Smooth muscle cell (in vitro differentiated cells): ENCODE measurements at regions not wholly inside any gene's neighbourhood (a gene's known extent, or its start where the extent isn't known, plus 50 kb on each side); places are given as distances from the start of the nearest gene placed in this dataset.

Experiments
- DNase-seq: peaks from one replicate; lab custom pipeline; 2025; ENCODE audit not compliant: unreplicated experiment; lab: John Stamatoyannopoulos, UW
- H2AFZ ChIP-seq: fragments of 200-600 bp; sonication (generic); 2 replicates; pipeline ENCODE4 v1.6.0; 2016; ENCODE audit warnings: antibody characterized with exemption, low read depth, mild to moderate bottlenecking
- H3F3A ChIP-seq: fragments of 200-600 bp; sonication (generic); 2 replicates; pipeline ENCODE4 v1.6.0; 2017; ENCODE audit warnings: antibody characterized with exemption, low read depth
- H3K27ac ChIP-seq: fragments of 200-600 bp; sonication (generic); 2 replicates; pipeline ENCODE4 v1.5.1; 2016; ENCODE audit warnings: low read depth, mild to moderate bottlenecking
- H3K27me3 ChIP-seq: fragments of 200-600 bp; sonication (generic); 2 replicates; pipeline ENCODE4 v1.6.1; 2016; ENCODE audit warnings: low read depth, mild to moderate bottlenecking
- H3K36me3 ChIP-seq: fragments of 200-600 bp; sonication (generic); 2 replicates; pipeline ENCODE4 v1.5.1; 2016; ENCODE audit warnings: low read depth
- H3K4me1 ChIP-seq: fragments of 200-600 bp; sonication (generic); 2 replicates; pipeline ENCODE4 v1.5.1; 2016; ENCODE audit warnings: low read depth
- H3K4me2 ChIP-seq: fragments of 200-600 bp; sonication (generic); 2 replicates; pipeline ENCODE4 v1.6.0; 2016; ENCODE audit warnings: mild to moderate bottlenecking
- H3K4me3 ChIP-seq: fragments of 200-600 bp; sonication (generic); 2 replicates; pipeline ENCODE4 v1.5.1; 2016; ENCODE audit warnings: mild to moderate bottlenecking
- H3K79me2 ChIP-seq: fragments of 200-600 bp; sonication (generic); 2 replicates; pipeline ENCODE4 v1.6.0; 2016; ENCODE audit warnings: low read depth, mild to moderate bottlenecking
- H3K9ac ChIP-seq: fragments of 200-600 bp; sonication (generic); 2 replicates; pipeline ENCODE4 v1.6.0; 2016; ENCODE audit warnings: low read depth
- H3K9me3 ChIP-seq: fragments of 200-600 bp; sonication (generic); replicated peaks from 2 replicates; pipeline ENCODE4 v1.5.1; 2016; ENCODE audit warnings: low read depth
- H4K20me1 ChIP-seq: fragments of 200-600 bp; sonication (generic); 2 replicates; pipeline ENCODE4 v1.6.0; 2016; ENCODE audit warnings: low read depth
- WGBS: methylation state at CpG from one replicate; pipeline ENCODE4 v1.1.7; 2016; ENCODE audit warnings: low lambda C conversion rate; 5-methylcytosine and 5-hydroxymethylcytosine counted together
- TF ChIP-seq, protein P1 (sequence below): fragments of 200-600 bp; sonication (generic); IDR thresholded peaks from 2 replicates; pipeline ENCODE4 v1.5.1; 2017; ENCODE audit warnings: borderline replicate concordance, mild to moderate bottlenecking, antibody characterized with exemption; ENCODE audit not compliant: insufficient read depth, poor library complexity, severe bottlenecking

DNA sequence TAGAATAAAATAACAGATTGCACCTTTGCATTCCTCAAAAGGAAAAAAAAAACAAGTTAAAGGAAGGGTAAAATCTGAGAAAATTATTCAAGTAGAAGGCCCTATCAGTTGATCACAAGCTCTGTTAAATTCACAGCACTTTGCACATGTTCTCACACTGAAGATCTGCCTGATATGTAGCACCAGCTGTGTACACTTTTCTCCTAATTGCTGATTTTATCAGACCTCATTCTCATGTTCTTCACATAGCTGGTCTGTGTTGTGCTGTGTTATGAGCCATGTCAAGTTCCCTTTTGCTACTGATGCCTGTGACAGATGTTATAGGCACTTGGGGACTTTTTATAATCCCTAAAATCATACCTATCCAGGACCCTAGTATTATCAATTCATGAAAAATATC is 390.4 kb upstream of the PRR16 start:
- TF ChIP-seq, protein P1, sequence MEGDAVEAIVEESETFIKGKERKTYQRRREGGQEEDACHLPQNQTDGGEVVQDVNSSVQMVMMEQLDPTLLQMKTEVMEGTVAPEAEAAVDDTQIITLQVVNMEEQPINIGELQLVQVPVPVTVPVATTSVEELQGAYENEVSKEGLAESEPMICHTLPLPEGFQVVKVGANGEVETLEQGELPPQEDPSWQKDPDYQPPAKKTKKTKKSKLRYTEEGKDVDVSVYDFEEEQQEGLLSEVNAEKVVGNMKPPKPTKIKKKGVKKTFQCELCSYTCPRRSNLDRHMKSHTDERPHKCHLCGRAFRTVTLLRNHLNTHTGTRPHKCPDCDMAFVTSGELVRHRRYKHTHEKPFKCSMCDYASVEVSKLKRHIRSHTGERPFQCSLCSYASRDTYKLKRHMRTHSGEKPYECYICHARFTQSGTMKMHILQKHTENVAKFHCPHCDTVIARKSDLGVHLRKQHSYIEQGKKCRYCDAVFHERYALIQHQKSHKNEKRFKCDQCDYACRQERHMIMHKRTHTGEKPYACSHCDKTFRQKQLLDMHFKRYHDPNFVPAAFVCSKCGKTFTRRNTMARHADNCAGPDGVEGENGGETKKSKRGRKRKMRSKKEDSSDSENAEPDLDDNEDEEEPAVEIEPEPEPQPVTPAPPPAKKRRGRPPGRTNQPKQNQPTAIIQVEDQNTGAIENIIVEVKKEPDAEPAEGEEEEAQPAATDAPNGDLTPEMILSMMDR = no peak
- Histone ChIP-seq H2AFZ (no peak overlapping the region), H3K36me3 (no peaks in the 10 kb centered on the region), H3K9me3 (no peaks in the 10 kb centered on the region), H3K4me3 (no peak overlapping the region), H3K9ac (no peak overlapping the region), H3F3A (no peaks in the 10 kb centered on the region), H3K4me1 (no peaks in the 10 kb centered on the region), H3K4me2 (no peak overlapping the region), H3K27me3 (no peaks in the 10 kb centered on the region), H3K79me2 (no peaks in the 10 kb centered on the region), H4K20me1 (no peaks in the 10 kb centered on the region), H3K27ac (no peak overlapping the region)
- no peak for DNase-seq

DNA sequence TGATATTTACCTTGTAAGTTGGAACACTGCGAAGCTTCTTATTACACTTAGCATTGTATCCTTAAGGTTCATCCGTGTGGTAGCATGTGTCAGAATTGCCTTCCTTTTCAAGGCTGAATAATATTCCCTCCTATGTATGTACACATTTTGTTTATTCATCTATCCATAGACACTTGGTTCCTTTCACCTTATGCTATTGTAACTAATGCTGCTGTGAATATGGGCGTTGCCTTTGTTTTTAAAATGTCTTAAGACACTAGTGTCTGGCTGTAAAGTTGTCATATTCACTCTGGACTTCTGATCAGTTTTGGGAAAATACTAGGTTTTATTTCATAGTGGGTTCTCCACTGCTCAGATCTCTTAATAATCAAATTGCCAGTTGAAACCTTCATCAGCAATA is 383.3 kb upstream of the PRR16 start:
- Histone ChIP-seq H3K9me3 (no peaks in the 10 kb centered on the region), H3K9ac (no peak overlapping the region), H3K27me3 (no peaks in the 10 kb centered on the region), H3K4me3 (no peak overlapping the region), H2AFZ (no peak overlapping the region), H4K20me1 (no peaks in the 10 kb centered on the region), H3K79me2 (no peaks in the 10 kb centered on the region), H3K27ac (no peak overlapping the region), H3F3A (no peaks in the 10 kb centered on the region), H3K4me1 (no peaks in the 10 kb centered on the region), H3K4me2 (no peak overlapping the region), H3K36me3 (no peaks in the 10 kb centered on the region)
- TF ChIP-seq, protein P1 = no peak
- WGBS = 76% methylated on average over 3 of the region's 3 CpGs
- no peak for DNase-seq

DNA sequence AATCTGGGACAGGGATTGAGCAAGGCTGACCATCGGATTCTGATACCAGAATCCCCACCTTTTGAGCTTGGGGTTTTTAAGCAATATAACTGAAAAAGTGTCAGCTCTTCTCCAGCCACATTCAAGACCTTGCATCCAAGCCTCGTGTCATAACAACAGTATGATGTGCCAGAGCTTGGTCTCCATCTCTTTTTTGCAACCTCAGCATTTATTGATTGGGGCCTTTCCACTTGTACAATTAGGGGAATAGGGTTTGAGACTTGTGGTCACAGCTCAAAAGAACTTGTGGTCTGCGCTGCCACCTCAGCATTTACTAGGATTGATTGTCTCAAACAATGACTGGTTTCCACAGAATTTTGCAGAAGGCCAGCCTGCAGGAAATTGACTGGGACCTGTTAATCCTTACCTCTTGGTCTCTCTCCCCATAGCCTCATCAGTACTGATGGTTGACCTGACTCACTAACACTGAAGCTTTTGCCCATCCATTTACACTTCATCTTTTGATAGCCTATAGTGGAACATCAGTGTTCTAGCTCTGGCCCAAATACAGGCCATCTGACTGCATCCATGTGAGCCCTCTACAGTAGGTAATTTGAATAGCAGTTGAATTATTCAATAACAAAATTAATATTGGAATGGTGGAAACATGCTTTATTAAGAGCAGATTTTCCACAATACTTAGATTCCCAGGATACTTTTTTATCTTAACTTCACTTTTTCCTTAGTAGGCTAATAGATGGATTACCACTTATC is 381.6 kb upstream of the PRR16 start:
- no peak overlapping the region for H2AFZ ChIP-seq
- H3K27ac ChIP-seq = no peak overlapping the region
- no peaks in the 10 kb centered on the region for H4K20me1 ChIP-seq
- no peak overlapping the region for H3K4me2 ChIP-seq
- WGBS = 97% methylated on average over 3 of the region's 3 CpGs
- no peaks in the 10 kb centered on the region for H3K4me1 ChIP-seq
- TF ChIP-seq, protein P1 = no peak
- no peaks in the 10 kb centered on the region for H3K9me3 ChIP-seq
- H3K27me3 ChIP-seq = no peaks in the 10 kb centered on the region
- DNase-seq = no peak
- H3K9ac ChIP-seq = no peak overlapping the region
- H3K4me3 ChIP-seq = no peak overlapping the region
- no peaks in the 10 kb centered on the region for H3K36me3 ChIP-seq
- H3K79me2 ChIP-seq = no peaks in the 10 kb centered on the region
- H3F3A ChIP-seq = no peaks in the 10 kb centered on the region

DNA sequence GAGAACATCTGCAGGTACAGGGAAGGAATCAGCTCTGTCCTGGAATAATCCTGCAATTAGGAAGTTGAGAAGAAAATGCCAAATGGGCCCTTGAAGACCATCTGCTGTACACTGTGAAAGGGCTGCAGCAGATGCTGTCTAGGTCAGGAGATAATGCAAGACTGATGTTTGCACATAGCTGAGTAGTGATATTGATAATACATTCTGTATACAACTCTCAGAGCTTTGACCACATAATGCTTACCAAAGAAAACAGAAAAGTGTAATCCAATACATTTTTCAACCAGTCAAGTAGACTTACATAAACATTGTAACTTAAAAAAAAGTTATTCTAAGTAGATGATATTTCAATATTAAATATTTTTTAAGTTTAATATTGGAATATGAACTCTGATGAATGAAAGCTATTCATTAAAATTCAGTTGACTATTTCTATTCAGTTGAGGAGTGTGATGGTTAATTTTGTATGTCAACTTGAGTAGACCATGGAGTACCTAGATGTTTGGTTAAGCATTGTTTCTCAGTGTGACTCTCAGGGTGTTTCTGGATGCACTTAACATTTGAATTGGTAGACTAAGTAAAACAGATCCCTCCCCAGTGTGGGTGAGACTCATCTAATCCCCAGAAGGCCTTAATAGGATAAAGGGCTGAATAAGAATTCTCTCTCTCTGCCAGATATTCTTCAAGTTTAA is 380.1 kb upstream of the PRR16 start:
- Histone ChIP-seq H3K4me1 (no peaks in the 10 kb centered on the region), H2AFZ (no peak overlapping the region), H3K9ac (no peak overlapping the region), H4K20me1 (no peaks in the 10 kb centered on the region), H3K9me3 (no peaks in the 10 kb centered on the region), H3K4me2 (no peak overlapping the region), H3F3A (no peaks in the 10 kb centered on the region), H3K27me3 (no peaks in the 10 kb centered on the region), H3K79me2 (no peaks in the 10 kb centered on the region), H3K36me3 (no peaks in the 10 kb centered on the region), H3K4me3 (no peak overlapping the region), H3K27ac (no peak overlapping the region)
- DNase-seq = no peak
- TF ChIP-seq, protein P1 = no peak
